ENCODE measurements at regions not wholly inside any gene's neighbourhood (a gene's known extent, or its start where the extent isn't known, plus 50 kb on each side); places are given as distances from the start of the nearest gene placed in this dataset.

DNA sequence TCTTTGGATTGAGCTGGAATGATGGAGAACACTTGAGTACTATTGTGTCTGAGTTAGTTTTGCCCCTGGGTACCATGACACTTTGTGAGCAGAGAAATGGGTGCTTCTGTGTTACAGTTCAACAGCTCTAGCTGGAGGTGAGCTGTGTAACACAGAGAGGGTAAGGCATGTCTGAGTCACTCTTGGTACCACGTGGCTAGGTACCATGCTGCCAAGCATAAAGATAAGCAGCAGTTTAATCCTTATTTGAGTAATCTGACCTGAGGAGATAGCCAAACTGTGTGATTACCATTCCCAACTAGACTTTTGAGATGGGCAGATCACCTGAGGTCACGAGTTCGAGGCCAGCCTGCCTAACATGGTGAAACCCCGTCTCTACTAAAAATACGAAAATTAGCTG is 122.0 kb downstream of the OLFM4 start:
- no peak for DNase-seq

DNA sequence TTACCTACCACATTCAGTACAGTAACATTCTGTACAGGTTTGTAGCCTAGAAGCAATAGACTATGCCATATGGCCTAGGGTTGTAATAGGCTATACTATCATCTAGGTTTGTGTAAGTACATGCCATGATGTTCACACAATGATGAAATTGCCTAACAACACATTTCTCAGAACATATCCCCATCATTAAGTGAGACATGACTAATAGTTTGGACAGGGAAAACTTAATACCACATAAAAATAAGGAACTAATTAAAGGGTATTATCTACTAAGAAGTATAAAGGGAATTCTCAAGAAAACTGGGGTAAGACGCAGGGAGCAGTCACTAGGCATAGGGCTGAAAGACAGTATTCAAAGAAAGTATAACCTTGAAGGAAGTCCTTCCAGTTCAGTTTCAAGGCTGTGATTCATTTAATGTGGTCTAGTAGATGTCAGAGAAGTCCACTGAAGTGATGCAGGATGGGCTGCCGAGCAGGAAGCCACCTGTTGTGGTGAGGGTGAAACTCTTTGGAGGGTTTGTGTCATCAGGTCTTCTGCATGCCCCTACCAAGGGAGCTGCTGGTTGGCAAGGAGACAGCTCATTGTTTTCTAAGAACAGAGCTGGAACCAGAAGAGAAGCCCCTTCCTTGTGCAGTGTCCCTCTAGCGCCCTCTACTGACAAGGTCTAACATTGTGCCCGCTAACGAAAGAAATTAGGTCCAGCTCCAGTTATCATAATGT is 122.9 kb downstream of the OLFM4 start:
- DNase-seq, result no peak

- DNase-seq, result no peak
Observed at GRCh38 chr13:53152057-53152421, 123.4 kb downstream of the OLFM4 start.

DNA sequence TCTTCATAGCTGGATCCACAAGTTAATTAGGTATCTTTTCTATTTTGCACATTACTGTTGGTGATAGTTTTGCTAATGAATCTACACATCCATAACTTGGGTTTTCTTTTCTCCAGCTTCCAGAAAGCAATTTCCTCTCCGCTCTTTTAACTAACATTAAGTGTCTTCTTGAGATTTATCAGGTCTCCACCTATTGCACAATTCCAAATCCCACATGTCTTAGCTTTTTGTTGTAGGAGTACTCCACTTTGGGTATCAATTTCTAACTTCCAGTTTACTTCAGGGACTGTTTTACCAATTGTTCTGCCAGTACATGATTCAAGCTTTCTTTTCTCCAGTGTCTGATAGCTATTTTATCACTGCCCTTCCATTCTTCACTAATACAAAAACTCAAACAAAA is 129.6 kb downstream of the OLFM4 start:
- DNase-seq, result no peak

GRCh38 chr13:53159431-53159830 is 130.8 kb downstream of the OLFM4 start:
- DNase-seq, result no peak

GRCh38 chr13:53160211-53160610 is 131.6 kb downstream of the OLFM4 start:
- DNase-seq, result no peak

- DNase-seq, result no peak
Observed at GRCh38 chr13:53161251-53161650, 132.6 kb downstream of the OLFM4 start.

- DNase-seq, result no peak
Observed at GRCh38 chr13:53165261-53165660, 136.6 kb downstream of the OLFM4 start.

DNA sequence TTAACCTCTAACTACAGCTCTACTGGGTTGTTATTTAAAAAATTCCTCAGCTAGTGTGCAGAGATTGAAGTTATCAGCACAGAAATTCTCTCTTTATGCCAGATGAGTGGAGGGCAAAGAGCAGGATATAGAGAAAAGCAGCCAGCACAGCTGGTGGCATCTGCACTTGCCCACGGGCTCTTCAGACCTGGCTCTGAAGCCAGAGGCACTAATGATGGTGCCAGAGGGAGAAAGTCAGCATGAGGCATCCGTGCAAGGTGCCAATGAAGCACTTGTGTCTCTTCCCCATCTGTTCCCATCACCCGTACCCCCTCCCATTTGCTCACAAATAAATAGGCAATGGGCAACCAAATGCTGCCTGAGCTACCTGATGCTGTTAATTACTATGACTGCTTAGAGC is 138.9 kb downstream of the OLFM4 start:
- no peak for DNase-seq

DNA sequence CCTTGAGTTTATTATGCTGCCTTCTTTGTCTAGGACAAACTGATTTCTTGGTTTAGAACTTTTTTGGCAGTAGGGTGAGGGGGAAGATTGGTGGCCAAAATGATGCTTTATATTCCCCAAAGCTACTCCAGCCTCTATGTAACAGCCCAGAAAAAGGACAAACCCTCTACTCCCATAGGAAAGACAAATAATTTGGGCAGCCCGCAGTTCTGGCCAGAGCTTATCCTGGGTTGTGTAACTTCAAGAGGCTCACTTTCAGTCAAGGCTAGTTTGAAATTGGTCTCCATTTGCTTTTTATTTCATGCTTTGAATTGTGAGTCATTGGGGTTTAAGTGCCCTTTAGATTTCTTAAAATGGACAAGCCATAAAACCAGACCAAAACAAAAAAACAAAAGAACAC is 142.3 kb downstream of the OLFM4 start:
- no peak for DNase-seq

- DNase-seq, result no peak
Observed at GRCh38 chr13:53174545-53174944, 145.9 kb downstream of the OLFM4 start.

GRCh38 chr13:53180684-53181083 is 152.1 kb downstream of the OLFM4 start:
- DNase-seq, result no peak

GRCh38 chr13:53182724-53183123 is 154.1 kb downstream of the OLFM4 start:
- DNase-seq, result no peak

GRCh38 chr13:53188120-53188519 is 159.5 kb downstream of the OLFM4 start:
- DNase-seq, result no peak

GRCh38 chr13:53189162-53189561 is 160.5 kb downstream of the OLFM4 start:
- DNase-seq, result no peak

DNA sequence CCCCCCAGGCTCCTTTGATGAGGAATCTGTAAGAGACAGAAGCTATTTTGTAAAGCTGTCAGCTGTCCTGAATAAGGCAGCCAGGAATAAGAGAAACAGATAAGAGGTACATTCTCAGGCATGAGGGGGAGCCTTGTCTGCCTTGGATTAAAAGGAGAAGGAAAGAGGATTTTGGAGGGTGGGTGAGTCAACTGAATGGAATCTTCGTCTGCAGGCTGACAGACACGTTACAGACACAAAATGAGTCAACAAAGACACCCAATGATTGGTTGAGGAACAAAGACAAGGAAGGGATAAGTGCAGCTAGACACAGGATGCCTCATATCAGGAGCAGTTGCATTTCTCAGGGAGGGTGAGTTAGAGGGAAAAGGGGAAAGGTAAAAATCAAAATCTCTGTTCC is 162.5 kb downstream of the OLFM4 start:
- no peak for DNase-seq

GRCh38 chr13:53197424-53197823 is 168.8 kb downstream of the OLFM4 start:
- no peak for DNase-seq

GRCh38 chr13:53198017-53198416 is 169.4 kb downstream of the OLFM4 start:
- DNase-seq, result no peak

- no peak for DNase-seq
Observed at GRCh38 chr13:53198736-53199135, 170.1 kb downstream of the OLFM4 start.

- DNase-seq, result no peak
Observed at GRCh38 chr13:53200075-53200474, 171.5 kb downstream of the OLFM4 start.

GRCh38 chr13:53200498-53201453 is 172.2 kb downstream of the OLFM4 start:
- no peak for DNase-seq

GRCh38 chr13:53201454-53202225 is 173.0 kb downstream of the OLFM4 start:
- DNase-seq, result no peak

DNA sequence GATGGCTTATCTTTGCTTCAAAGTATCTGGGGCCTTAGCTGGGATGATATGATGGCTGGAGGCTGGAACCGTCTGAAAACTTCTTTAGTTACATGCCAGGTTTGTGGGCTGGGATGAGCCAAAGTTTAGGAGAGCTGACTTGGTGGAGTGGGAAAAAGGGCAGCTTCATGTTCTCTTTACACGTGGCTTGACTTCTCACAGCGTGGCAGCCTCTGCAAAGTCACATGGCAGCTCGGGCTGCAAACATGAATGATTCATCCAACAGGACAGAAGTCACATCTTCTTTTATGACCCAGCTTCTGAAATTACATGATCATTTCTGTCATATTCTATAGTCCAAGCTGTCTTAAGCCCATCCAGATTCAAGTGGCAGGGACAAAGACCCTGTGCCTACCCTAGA is 176.0 kb downstream of the OLFM4 start:
- DNase-seq, result no peak

Data from activated gamma-delta T cell (primary cell).